IPS-15b (cell line): ENCODE measurements at regions not wholly inside any gene's neighbourhood (a gene's known extent, or its start where the extent isn't known, plus 50 kb on each side); places are given as distances from the start of the nearest gene placed in this dataset.

Experiments used
- H3K27me3 ChIP-seq: one replicate; pipeline ENCODE4 v1.6.1; 2013; ENCODE audit warnings: low read length; ENCODE audit not compliant: control insufficient read depth, insufficient read depth
- H3K36me3 ChIP-seq: one replicate; pipeline ENCODE4 v1.6.1; 2013; ENCODE audit warnings: low read length; ENCODE audit not compliant: control insufficient read depth, insufficient read depth
- H3K4me1 ChIP-seq: one replicate; pipeline ENCODE4 v1.6.1; 2013; ENCODE audit warnings: mild to moderate bottlenecking, low read length; ENCODE audit not compliant: control insufficient read depth, insufficient read depth
- H3K4me3 ChIP-seq: one replicate; pipeline ENCODE4 v1.5.1; 2013; ENCODE audit warnings: low read depth, low read length
- H3K9ac ChIP-seq: one replicate; pipeline ENCODE4 v1.6.1; 2013; ENCODE audit warnings: low read depth, mild to moderate bottlenecking, low read length
- H3K9me3 ChIP-seq: one replicate; pipeline ENCODE4 v1.6.1; 2013; ENCODE audit warnings: mild to moderate bottlenecking, low read length; ENCODE audit not compliant: control insufficient read depth, insufficient read depth

- H3K4me1 ChIP-seq: no peaks in the 10 kb centered on the region
- H3K9me3 ChIP-seq: no peaks in the 10 kb centered on the region
- no peak overlapping the region for H3K4me3 ChIP-seq
- no peaks in the 10 kb centered on the region for H3K36me3 ChIP-seq
- H3K27me3 ChIP-seq: no peaks in the 10 kb centered on the region
- no peak overlapping the region for H3K9ac ChIP-seq
Measured at GRCh38 chr10:128686630-128687278, 560.5 kb upstream of the MKI67 start.

GRCh38 chr10:128687408-128687807, 561.2 kb upstream of the MKI67 start:
- Histone ChIP-seq H3K4me3 (no peak overlapping the region), H3K4me1 (no peaks in the 10 kb centered on the region), H3K9ac (no peak overlapping the region), H3K27me3 (no peaks in the 10 kb centered on the region), H3K36me3 (no peaks in the 10 kb centered on the region), H3K9me3 (no peaks in the 10 kb centered on the region)

DNA sequence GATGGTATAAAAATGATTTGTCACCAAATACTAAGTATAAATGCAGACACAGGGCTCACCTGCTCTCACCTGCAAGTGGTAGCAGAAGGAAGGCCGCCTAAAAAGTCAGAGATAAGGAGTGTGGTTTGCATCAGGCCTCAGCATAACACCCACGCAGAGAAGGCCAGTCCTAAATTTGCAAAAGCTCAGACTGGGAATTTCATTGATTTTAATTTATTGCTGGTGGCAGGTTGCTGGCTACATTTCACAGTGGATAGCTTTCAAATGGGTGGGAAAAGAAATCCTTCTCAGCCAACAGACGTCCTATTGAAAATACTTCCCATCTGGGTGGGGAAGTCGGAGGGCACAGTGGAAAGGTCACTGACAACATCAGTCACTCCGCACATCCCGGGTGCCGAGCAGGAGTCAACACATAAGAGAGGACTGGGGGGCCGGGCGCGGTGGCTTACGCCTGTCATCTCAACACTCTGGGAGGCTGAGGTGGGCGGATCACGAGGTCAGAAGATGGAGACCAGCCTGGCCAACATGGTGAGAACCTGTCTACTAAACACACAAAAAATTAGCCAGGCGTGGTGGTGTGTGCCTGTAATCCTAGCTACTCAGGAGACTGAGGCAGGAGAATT, 561.8 kb upstream of the MKI67 start:
- no peaks in the 10 kb centered on the region for H3K36me3 ChIP-seq
- no peak overlapping the region for H3K4me3 ChIP-seq
- no peak overlapping the region for H3K9ac ChIP-seq
- no peaks in the 10 kb centered on the region for H3K4me1 ChIP-seq
- H3K9me3 ChIP-seq: no peaks in the 10 kb centered on the region
- no peaks in the 10 kb centered on the region for H3K27me3 ChIP-seq

DNA sequence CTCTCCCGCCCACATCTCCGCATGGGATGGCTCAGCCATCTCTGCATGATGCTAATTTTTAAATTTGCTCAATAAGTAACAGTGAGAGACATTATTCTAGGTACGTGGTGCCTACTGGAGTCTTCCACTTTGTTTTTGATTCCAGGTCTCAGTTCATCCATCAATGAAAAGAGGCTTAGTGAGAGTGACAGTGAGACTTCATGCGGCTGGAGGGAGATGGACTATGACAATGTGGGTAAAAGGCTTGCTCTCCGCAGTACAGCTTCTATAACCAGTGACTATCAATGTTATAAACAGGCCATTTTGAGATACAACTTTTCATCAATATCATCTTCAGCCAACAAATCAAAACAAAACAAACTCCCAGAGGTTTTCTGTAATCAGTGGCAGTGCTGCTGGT, 563.4 kb upstream of the MKI67 start:
- H3K9me3 ChIP-seq: no peaks in the 10 kb centered on the region
- H3K36me3 ChIP-seq: no peaks in the 10 kb centered on the region
- no peak overlapping the region for H3K4me3 ChIP-seq
- no peak overlapping the region for H3K9ac ChIP-seq
- no peaks in the 10 kb centered on the region for H3K27me3 ChIP-seq
- no peaks in the 10 kb centered on the region for H3K4me1 ChIP-seq

- H3K4me1 ChIP-seq: no peaks in the 10 kb centered on the region
- no peak overlapping the region for H3K9ac ChIP-seq
- H3K4me3 ChIP-seq: no peak overlapping the region
- no peaks in the 10 kb centered on the region for H3K27me3 ChIP-seq
- H3K36me3 ChIP-seq: no peaks in the 10 kb centered on the region
- no peaks in the 10 kb centered on the region for H3K9me3 ChIP-seq
Measured at GRCh38 chr10:128693493-128694131, 567.4 kb upstream of the MKI67 start.

- Histone ChIP-seq H3K36me3 (no peaks in the 10 kb centered on the region), H3K9ac (no peak overlapping the region), H3K27me3 (no peaks in the 10 kb centered on the region), H3K4me3 (no peak overlapping the region), H3K4me1 (no peaks in the 10 kb centered on the region), H3K9me3 (no peaks in the 10 kb centered on the region)
Measured at GRCh38 chr10:128694168-128694850, 568.1 kb upstream of the MKI67 start.

DNA sequence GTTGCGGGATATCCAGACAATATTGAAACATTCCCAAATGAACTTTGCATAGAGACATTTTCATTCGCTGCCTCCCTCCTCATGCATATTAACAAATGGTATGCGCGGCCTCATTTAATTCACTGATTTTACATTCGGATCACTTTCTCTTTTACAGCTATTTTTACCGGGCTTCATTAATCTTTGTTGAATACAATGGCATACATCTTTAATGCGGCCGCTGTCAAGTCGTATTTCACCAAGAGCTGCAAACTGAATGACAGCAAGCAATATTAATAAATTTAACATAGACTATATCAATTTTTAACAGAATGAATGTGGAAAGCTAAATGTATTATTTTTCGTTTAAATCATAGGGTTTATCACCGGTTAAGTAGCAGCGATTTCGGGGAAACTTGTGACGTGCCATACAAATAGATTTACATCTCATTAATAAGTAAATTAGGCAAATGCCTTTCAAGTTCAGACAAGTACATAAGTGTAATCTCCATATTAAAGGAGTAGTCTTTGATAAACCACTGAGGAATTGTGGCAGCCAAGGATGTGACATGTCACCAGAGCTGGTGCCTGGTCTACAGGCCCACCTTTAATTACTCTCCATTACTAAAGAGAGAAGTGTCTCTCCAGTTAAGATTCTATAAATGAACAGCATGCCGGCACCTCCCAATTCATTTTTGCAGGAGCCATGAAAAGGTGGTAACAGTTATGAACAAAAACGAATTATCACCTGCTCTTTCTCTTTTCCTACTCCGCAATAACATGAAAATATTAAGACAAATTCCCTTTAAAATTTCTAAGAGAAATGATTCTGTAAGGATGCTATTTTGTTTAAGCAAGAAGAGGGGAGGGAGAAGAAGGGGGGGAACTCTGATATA, 568.9 kb upstream of the MKI67 start:
- Histone ChIP-seq H3K36me3 (no peaks in the 10 kb centered on the region), H3K9ac (no peak overlapping the region), H3K4me3 (no peak overlapping the region), H3K27me3 (no peaks in the 10 kb centered on the region), H3K4me1 (no peaks in the 10 kb centered on the region), H3K9me3 (no peaks in the 10 kb centered on the region)

DNA sequence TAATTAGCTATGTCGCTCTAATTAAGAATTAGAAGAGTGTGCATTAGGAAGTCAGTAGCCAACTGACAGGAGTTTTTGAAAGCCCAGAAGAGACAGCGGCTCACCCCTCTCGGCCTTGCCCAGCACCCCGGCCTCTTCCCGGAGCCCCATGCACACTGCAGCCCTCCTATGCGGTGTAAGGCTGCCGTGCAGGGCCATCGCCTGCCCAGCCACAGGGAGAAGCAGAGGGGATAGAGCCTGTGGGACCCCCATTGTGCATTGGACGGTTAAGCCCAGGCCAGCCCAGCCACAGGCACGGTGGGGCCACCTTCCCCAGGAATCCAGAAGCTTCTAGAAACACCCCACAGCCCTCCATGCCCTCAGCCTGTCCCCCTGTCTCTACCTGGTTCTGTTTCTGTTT, 569.7 kb upstream of the MKI67 start:
- no peaks in the 10 kb centered on the region for H3K4me1 ChIP-seq
- H3K4me3 ChIP-seq: no peak overlapping the region
- H3K27me3 ChIP-seq: no peaks in the 10 kb centered on the region
- no peaks in the 10 kb centered on the region for H3K9me3 ChIP-seq
- H3K36me3 ChIP-seq: no peaks in the 10 kb centered on the region
- no peak overlapping the region for H3K9ac ChIP-seq

- no peaks in the 10 kb centered on the region for H3K36me3 ChIP-seq
- H3K4me3 ChIP-seq: no peak overlapping the region
- H3K4me1 ChIP-seq: no peaks in the 10 kb centered on the region
- H3K9ac ChIP-seq: no peak overlapping the region
- H3K27me3 ChIP-seq: no peaks in the 10 kb centered on the region
- H3K9me3 ChIP-seq: no peaks in the 10 kb centered on the region
Measured at GRCh38 chr10:128697437-128697836, 571.2 kb upstream of the MKI67 start.

GRCh38 chr10:128701381-128701780, 575.2 kb upstream of the MKI67 start:
- Histone ChIP-seq H3K36me3 (no peaks in the 10 kb centered on the region), H3K4me1 (no peaks in the 10 kb centered on the region), H3K4me3 (no peak overlapping the region), H3K9ac (no peak overlapping the region), H3K27me3 (no peaks in the 10 kb centered on the region), H3K9me3 (no peaks in the 10 kb centered on the region)

- Histone ChIP-seq H3K9me3 (no peaks in the 10 kb centered on the region), H3K9ac (no peak overlapping the region), H3K4me1 (no peaks in the 10 kb centered on the region), H3K36me3 (no peaks in the 10 kb centered on the region), H3K4me3 (no peak overlapping the region), H3K27me3 (no peaks in the 10 kb centered on the region)
Measured at GRCh38 chr10:128701837-128702236, 575.6 kb upstream of the MKI67 start.
